HG03103 (cell line): ENCODE measurements at regions not wholly inside any gene's neighbourhood (a gene's known extent, or its start where the extent isn't known, plus 50 kb on each side); places are given as distances from the start of the nearest gene placed in this dataset.

Experiments used
- ATAC-seq: cut with Tn5 transposase; IDR thresholded peaks from one replicate; pipeline ENCODE4 v1.9.1; 2021; ENCODE audit warnings: low read depth; ENCODE audit not compliant: unreplicated experiment

DNA sequence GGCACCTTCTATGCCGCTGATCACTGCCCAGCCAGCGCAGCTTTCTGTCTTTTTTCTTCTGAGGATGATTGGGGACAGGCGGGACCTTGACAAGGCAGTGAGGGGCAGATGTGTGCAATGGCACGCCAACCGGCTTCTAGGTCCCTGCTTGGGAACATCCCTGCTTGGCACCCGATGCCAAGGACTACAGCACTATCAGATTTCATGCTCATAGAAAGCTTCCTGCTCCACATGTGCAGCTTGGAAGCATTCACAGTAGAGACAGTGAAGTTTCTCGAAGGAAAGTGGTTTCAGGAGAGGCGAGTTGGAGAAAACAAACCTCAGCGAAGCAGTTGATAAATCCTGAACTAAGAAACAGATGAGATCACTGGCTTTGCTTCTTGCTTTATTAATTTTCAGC lies 267.5 kb upstream of the HABP2 start:
- no peak for ATAC-seq

DNA sequence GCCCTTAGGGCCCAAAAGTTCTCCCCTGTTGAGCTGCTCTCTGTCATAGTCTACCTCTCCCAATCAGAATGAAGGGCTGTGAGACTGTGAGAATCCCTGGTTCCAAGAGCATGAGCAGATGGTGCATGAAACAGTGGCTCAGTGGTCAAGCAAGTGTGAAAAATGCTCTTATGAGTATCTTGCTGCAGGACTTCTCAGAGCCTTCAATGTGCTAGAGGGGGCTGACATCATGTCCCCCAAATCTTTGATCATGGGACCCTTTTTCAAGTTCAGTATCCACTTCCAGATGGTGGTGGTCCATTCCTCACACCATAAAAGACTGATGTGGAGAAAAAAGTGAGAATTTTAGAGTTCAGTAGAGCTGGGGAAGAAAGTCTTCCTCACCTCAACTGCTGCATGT lies 265.3 kb upstream of the HABP2 start:
- no peak for ATAC-seq

DNA sequence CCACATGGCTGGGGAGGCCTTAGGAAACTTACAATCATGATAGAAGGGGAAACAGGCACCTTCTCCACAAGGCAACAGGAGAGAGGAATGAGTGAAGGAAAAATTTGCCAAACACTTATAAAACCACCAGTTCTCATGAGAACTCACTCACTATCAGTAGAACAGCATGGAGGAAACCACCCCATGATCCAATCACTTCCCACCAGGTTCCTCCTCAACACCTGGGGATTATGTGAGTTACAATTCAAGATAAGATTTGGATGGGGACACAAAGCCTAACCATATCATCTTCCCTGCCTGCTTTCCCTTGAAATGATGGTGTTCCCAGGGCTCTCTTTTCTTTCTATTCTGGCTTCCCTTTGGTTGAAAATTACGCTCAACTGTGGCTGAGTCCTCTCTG lies 262.7 kb upstream of the HABP2 start:
- no peak for ATAC-seq

DNA sequence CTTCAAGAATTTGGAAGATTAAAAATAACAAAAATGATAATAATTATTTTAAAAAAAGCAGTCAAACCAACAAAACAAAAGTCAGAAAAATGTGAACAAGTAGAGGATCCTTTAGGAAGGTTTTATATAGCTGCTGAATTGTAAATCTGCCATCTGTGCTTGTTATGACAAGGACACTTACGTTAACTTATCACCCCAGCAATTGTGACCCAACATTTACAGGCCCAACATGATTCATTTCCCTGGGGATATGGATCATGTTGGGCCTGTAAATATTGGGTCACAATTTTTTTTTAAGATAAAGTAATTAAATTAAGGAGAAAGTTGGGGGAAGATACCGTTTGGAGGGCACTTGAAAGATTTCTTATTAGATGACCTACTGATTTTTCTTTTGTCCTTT lies 261.4 kb upstream of the HABP2 start:
- no peak for ATAC-seq

DNA sequence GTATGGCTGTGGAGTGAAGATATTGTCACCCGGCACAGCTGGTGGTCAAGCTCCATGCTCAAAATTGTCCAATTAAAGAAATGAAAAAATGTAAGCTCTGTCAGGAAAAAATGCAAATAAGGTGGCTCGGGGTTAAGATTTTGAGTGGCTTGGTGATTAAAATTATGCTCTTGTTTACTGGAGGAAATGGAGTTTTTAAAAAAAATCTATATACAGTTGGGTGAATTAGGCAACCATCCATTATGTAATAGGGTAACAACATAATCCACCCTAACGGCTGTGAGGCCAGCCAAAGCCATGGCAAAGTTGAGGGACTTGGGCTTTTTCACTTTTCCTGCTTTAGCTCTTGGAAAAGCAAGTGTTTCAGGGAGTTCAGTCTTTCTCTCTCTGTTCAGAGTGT lies 260.8 kb upstream of the HABP2 start:
- ATAC-seq = no peak

GRCh38 chr10:113292743-113293142 lies 260.1 kb upstream of the HABP2 start:
- ATAC-seq = no peak

DNA sequence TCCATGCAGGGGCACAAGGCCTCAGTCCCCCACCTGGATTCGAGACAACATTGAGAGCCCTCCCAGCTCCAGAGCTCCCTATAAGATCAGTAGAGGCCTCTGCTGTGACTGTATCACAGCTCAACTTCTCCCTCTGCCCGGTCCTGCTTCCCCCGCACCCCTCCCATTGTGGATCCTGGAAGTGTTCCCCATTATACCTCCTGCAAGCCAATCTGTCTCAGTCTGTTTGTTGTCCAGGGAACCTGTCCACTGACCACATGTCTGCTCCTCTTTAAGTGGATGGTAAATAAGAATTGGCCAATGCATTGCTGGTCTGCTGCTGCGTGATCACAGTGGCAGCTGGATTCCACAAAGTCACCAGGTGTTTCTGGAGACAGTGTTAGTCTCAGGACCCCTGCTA lies 259.7 kb upstream of the HABP2 start:
- no peak for ATAC-seq

DNA sequence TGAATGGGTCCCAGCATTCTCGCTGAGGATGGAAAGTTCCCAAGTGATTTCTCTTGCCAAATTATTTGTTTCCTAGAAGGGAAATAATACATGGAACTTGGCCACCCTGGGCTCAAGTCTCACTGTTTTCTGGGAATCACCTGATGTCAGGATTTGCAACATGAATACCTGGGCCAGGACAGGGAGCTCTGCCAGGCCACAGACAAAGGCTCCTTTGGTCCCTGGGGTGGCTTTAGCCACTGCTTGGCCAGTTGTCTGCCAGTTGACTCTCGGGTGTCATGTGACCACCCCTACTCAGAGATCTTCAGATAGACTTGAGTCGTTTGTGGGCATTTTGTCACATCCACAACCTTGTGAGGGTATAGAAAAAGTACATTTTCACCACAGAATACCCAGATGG lies 258.0 kb upstream of the HABP2 start:
- no peak for ATAC-seq

GRCh38 chr10:113297226-113297625 lies 255.6 kb upstream of the HABP2 start:
- no peak for ATAC-seq

DNA sequence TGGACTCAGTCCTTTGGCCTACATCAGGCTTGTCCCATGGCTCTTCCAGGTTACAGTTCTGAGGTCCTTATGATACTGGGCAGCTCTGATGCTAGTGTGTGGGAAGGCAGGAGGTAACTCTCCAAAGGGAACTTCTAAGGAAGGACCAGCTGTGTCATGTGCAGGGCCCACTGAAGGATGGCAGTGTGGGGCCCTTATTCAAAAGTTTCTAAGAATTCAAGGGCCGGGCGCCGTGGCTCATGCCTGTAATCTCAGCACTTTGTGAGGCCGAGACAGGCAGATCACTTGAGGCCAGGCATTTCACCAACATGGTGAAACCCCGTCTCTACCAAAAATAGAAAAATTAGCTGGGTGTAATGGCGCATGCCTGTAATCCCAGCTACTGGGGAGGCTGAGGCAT lies 254.2 kb upstream of the HABP2 start:
- no peak for ATAC-seq

GRCh38 chr10:113300201-113300600 lies 252.7 kb upstream of the HABP2 start:
- ATAC-seq = no peak

DNA sequence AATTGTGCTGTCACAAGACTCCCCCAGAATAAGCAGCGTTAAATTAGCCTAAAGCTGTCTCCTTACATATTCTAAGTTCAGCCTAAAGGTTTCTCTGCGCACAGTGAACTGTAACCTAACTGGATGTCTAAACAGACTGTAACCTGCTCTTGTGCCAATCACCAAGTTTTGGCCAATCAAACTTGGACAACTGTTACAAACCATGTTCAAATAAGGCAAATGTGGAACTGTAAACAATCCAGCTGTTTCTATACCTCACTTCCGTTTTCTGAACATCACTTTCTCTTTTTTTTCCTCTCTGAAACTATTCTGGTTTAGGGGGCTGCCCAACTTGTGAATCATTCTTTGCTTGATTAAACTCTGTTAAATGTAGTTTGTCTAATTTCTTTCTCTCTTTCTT lies 252.2 kb upstream of the HABP2 start:
- peak; percentile 81 for ATAC-seq

DNA sequence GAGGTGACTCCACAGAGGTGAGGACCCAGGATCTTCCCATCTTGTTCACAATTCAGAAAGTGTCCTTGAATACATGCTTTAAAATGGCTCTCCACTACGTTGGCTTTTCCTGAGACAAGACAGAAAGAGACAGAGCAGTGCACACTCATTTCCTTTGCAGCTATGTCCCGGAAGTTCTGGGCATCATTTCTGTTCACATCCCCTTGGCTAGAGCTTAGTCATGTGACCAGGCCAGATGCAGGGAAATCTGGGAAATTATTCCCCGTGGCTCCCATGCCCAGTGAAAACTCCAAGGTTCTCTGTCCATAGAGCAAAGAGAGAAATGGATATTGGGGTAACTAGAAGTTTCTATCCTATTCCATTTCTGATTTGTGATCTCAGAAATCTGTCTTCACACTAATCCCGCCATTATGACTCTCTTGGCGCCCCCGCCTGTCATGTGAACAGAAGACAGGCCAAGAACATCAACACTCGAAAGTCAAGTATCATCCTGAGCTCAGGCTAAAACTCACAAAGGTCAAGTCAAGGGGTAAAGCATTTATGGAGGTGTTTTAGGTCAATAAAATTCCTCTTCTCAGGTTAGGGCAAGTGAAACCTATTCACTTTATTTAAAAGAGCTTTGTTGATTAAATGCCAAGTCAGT lies 251.4 kb upstream of the HABP2 start:
- ATAC-seq = no peak

- no peak for ATAC-seq
Observed at GRCh38 chr10:113302062-113302461, 250.8 kb upstream of the HABP2 start.

- ATAC-seq = no peak
Observed at GRCh38 chr10:113303544-113304146, 249.2 kb upstream of the HABP2 start.

GRCh38 chr10:113304726-113305125 lies 248.1 kb upstream of the HABP2 start:
- no peak for ATAC-seq

- ATAC-seq = no peak
Observed at GRCh38 chr10:113305871-113306270, 247.0 kb upstream of the HABP2 start.

DNA sequence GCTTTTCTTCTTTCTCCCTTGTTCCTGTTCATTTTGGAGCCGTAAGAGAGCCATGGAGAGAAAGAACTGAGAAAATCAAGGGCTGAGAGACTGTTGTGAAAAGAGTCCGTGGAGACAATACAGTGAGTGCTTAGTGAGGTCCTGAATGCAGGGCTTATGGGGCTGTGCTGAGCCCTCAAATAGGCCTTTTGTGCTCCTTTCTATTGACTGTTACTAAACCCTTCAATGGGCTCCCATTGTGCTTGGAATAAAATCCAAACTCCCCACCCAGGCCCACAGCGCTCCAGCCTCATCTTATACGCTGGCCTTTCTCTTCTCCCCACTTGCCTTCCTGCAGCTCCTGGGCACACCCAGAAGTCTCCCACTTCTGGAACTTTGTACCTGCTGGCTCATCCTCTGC lies 243.1 kb upstream of the HABP2 start:
- ATAC-seq = no peak

- ATAC-seq = no peak
Observed at GRCh38 chr10:113310347-113310746, 242.5 kb upstream of the HABP2 start.

DNA sequence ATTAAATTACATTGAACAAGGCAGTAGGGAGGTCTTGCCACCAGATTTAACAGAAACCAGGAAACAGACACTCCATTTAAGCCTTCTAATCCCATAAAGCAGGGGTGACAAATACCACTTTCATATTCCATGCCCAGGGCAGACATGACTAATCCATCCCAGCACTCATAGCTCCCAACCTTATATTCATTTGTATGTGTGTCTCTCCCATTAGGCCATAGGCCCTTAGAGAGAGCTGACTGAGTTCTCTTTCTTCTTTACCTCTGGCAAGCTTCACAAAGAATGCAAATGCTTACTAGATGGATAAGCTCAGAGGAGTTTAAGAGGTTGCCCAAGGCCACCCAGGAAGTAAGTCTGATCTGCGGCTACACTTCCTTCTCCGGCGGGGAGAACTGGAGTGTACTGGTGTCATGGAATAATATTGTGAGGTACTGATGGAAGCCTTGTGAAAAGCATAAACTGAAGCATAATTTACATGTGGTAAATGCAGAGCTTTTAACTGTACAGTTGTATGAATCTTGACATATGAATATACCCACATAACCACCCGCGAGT lies 239.7 kb upstream of the HABP2 start:
- no peak for ATAC-seq

GRCh38 chr10:113313722-113314121 lies 239.1 kb upstream of the HABP2 start:
- no peak for ATAC-seq

GRCh38 chr10:113316506-113316905 lies 236.3 kb upstream of the HABP2 start:
- ATAC-seq = no peak
